Neural cell (in vitro differentiated cells): ENCODE measurements at regions not wholly inside any gene's neighbourhood (a gene's known extent, or its start where the extent isn't known, plus 50 kb on each side); places are given as distances from the start of the nearest gene placed in this dataset.

Experiments
- H2AFZ ChIP-seq: fragments of 200-600, 300-800 bp; sonication (generic), shearing (Covaris generic); 2 replicates; pipeline ENCODE4 v1.6.0; 2014; ENCODE audit warnings: low read depth, mild to moderate bottlenecking, antibody characterized with exemption, low read length, moderate library complexity
- H3F3A ChIP-seq: fragments of 200-600 bp; shearing (Covaris generic); 2 replicates; pipeline ENCODE4 v1.6.1; 2016; ENCODE audit warnings: mild to moderate bottlenecking, moderate library complexity, mixed read lengths, antibody characterized with exemption, low read length; ENCODE audit not compliant: insufficient read depth, poor library complexity, severe bottlenecking
- H3K27ac ChIP-seq: fragments of 200-600, 300-800 bp; sonication (generic), shearing (Covaris generic); 2 replicates; pipeline ENCODE4 v1.5.1; 2014; ENCODE audit warnings: mild to moderate bottlenecking, low read length, moderate library complexity
- H3K27me3 ChIP-seq: fragments of 300-800, 200-600 bp; sonication (generic), shearing (Covaris generic); 2 replicates; pipeline ENCODE4 v1.6.0; 2014; ENCODE audit warnings: mild to moderate bottlenecking, low read depth, low read length, moderate library complexity; ENCODE audit not compliant: insufficient read depth
- H3K36me3 ChIP-seq: fragments of 300-800, 200-600 bp; sonication (generic), shearing (Covaris generic); 2 replicates; pipeline ENCODE4 v1.5.1; 2014; ENCODE audit warnings: mild to moderate bottlenecking, antibody characterized with exemption, low read length, moderate library complexity; ENCODE audit not compliant: insufficient read depth
- H3K4me2 ChIP-seq: fragments of 300-800, 200-600 bp; sonication (generic), shearing (Covaris generic); 2 replicates; pipeline ENCODE4 v1.6.0; 2014; ENCODE audit warnings: mild to moderate bottlenecking, low read length
- H3K4me3 ChIP-seq: fragments of 300-800, 200-600 bp; sonication (generic), shearing (Covaris generic); 2 replicates; pipeline ENCODE4 v1.5.1; 2014; ENCODE audit warnings: mild to moderate bottlenecking, low read length, moderate library complexity
- H3K79me2 ChIP-seq: fragments of 200-600 bp; shearing (Covaris generic); replicated peaks from 2 replicates; pipeline ENCODE4 v1.6.0; 2014; ENCODE audit warnings: mild to moderate bottlenecking, low read length, moderate library complexity; ENCODE audit not compliant: insufficient read depth
- H3K9ac ChIP-seq: fragments of 300-800, 200-600 bp; sonication (generic), shearing (Covaris generic); 2 replicates; pipeline ENCODE4 v1.6.1; 2016; ENCODE audit warnings: mild to moderate bottlenecking, low read length, mixed read lengths
- H3K9me2 ChIP-seq: fragments of 200-600 bp; shearing (Covaris generic); 2 replicates; pipeline ENCODE4 v1.6.1; 2016; ENCODE audit warnings: mild to moderate bottlenecking, low read length, mixed read lengths; ENCODE audit not compliant: insufficient read depth
- H3K9me3 ChIP-seq: fragments of 200-600, 300-800 bp; sonication (generic), shearing (Covaris generic); 2 replicates; pipeline ENCODE4 v1.6.1; 2016; ENCODE audit warnings: mild to moderate bottlenecking, mixed run types, low read length, moderate library complexity, mixed read lengths
- H4K20me1 ChIP-seq: fragments of 200-600 bp; shearing (Covaris generic); 2 replicates; pipeline ENCODE4 v1.6.1; 2016; ENCODE audit warnings: mild to moderate bottlenecking, mixed run types; ENCODE audit not compliant: insufficient read depth
- CTCF ChIP-seq: fragments of 450-650 bp; IDR thresholded peaks from 2 replicates; pipeline ENCODE4 v1.5.1; 2014; ENCODE audit warnings: antibody characterized with exemption, mild to moderate bottlenecking, moderate library complexity; ENCODE audit not compliant: poor library complexity, severe bottlenecking
- EP300 ChIP-seq: fragments of 450-650 bp; conservative IDR thresholded peaks from 2 replicates; pipeline ENCODE4 v1.6.1; 2014; ENCODE audit warnings: antibody characterized with exemption, mild to moderate bottlenecking, moderate library complexity; ENCODE audit not compliant: poor library complexity, severe bottlenecking
- EZH2 ChIP-seq: fragments of 200-600, 300-800 bp; shearing (Covaris generic), sonication (generic); IDR thresholded peaks from 2 replicates; pipeline ENCODE4 v1.6.1; 2014; ENCODE audit warnings: antibody characterized with exemption, low read length, borderline replicate concordance, mild to moderate bottlenecking; ENCODE audit not compliant: insufficient read depth, poor library complexity, severe bottlenecking
- MXI1 ChIP-seq: fragments of 450-650 bp; conservative IDR thresholded peaks from 2 replicates; pipeline ENCODE4 v1.6.1; 2014; ENCODE audit warnings: antibody characterized with exemption, mild to moderate bottlenecking; ENCODE audit not compliant: poor library complexity, severe bottlenecking
- POLR2AphosphoS5 ChIP-seq: IDR thresholded peaks from 2 replicates; pipeline ENCODE4 v1.6.1; 2012
- RAD21 ChIP-seq: fragments of 450-650 bp; conservative IDR thresholded peaks from 2 replicates; pipeline ENCODE4 v1.6.1; 2014; ENCODE audit warnings: antibody characterized with exemption, mild to moderate bottlenecking, moderate library complexity
- REST ChIP-seq: IDR thresholded peaks from 2 replicates; pipeline ENCODE4 v1.6.1; 2012; ENCODE audit warnings: borderline replicate concordance
- SMC3 ChIP-seq: fragments of 450-650 bp; conservative IDR thresholded peaks from 2 replicates; pipeline ENCODE4 v1.6.1; 2014; ENCODE audit warnings: antibody characterized with exemption, mild to moderate bottlenecking, moderate library complexity; ENCODE audit not compliant: poor library complexity
- TAF1 ChIP-seq: IDR thresholded peaks from 2 replicates; pipeline ENCODE4 v1.6.1; 2012; ENCODE audit warnings: low read depth

- Histone ChIP-seq H3K79me2 (no peaks in the 10 kb centered on the region), H4K20me1 (no peaks in the 10 kb centered on the region), H3K9ac (no peak overlapping the region), H3K27me3 (no peaks in the 10 kb centered on the region), H3K27ac (no peak overlapping the region), H3K4me2 (no peak overlapping the region), H3K9me2 (no peaks in the 10 kb centered on the region), H3K9me3 (no peaks in the 10 kb centered on the region), H3K4me3 (no peak overlapping the region), H3K36me3 (no peaks in the 10 kb centered on the region), H3F3A (no peaks in the 10 kb centered on the region), H2AFZ (no peak overlapping the region)
- TF ChIP-seq SMC3 = no peak
- TF ChIP-seq EP300 = no peak
- TF ChIP-seq MXI1 = no peak
- TF ChIP-seq TAF1 = no peak
- no peak for TF ChIP-seq EZH2
- TF ChIP-seq CTCF = no peak
- TF ChIP-seq POLR2AphosphoS5 = no peak
Observed at GRCh38 chr9:91061506-91061905, 259.9 kb downstream of the SYK start.

- H2AFZ ChIP-seq = no peak overlapping the region
- no peaks in the 10 kb centered on the region for H3K36me3 ChIP-seq
- no peak overlapping the region for H3K9ac ChIP-seq
- no peaks in the 10 kb centered on the region for H3K9me2 ChIP-seq
- no peak overlapping the region for H3K4me3 ChIP-seq
- TF ChIP-seq POLR2AphosphoS5 = no peak
- no peak for TF ChIP-seq REST
- no peak for TF ChIP-seq TAF1
- no peak for TF ChIP-seq CTCF
- no peak for TF ChIP-seq EZH2
- TF ChIP-seq EP300 = no peak
- no peak for TF ChIP-seq RAD21
- TF ChIP-seq MXI1 = no peak
- no peaks in the 10 kb centered on the region for H3F3A ChIP-seq
- H3K27ac ChIP-seq = no peak overlapping the region
- no peaks in the 10 kb centered on the region for H3K79me2 ChIP-seq
- H3K9me3 ChIP-seq = no peaks in the 10 kb centered on the region
- no peak overlapping the region for H3K4me2 ChIP-seq
- no peaks in the 10 kb centered on the region for H4K20me1 ChIP-seq
- no peaks in the 10 kb centered on the region for H3K27me3 ChIP-seq
Observed at GRCh38 chr9:91062281-91062680, 260.7 kb downstream of the SYK start.
